ENCODE measurements at regions not wholly inside any gene's neighbourhood (a gene's known extent, or its start where the extent isn't known, plus 50 kb on each side); places are given as distances from the start of the nearest gene placed in this dataset.
A peak's percentile ranks its signal among the peaks of the same experiment; 100 is the strongest.

GRCh38 chr13:76715075-76715474 lies 171.1 kb downstream of the KCTD12 start:
- no peak overlapping the region for H3K27ac ChIP-seq (ENCODE audit: low read depth, low read length, poor library complexity, severe bottlenecking)
- H3K36me3 ChIP-seq (ENCODE audit: insufficient read depth, low read length, poor library complexity, severe bottlenecking) = no peaks in the 10 kb centered on the region
- BruUV-seq (replicated peaks) = no TSS peak
- no peaks in the 10 kb centered on the region for H3K27me3 ChIP-seq (replicated peaks; ENCODE audit: insufficient read depth, low read depth, low read length, poor library complexity)
- POLR2A ChIA-PET (ENCODE audit: low non-redundant PET) = no interaction called here
- no peak overlapping the region for H3K4me3 ChIP-seq (ENCODE audit: low read depth, low read length, poor library complexity, severe bottlenecking)
- H3K9me3 ChIP-seq (ENCODE audit: low read depth, low read length, poor library complexity, severe bottlenecking) = no peaks in the 10 kb centered on the region
- H3K4me1 ChIP-seq (ENCODE audit: insufficient read depth, low read length, poor library complexity, severe bottlenecking) = no peaks in the 10 kb centered on the region
- CTCF ChIA-PET = no interaction called here
- no peak for DNase-seq (ENCODE audit: low spot score)
- TF ChIP-seq CTCF (conservative IDR thresholded peaks at IDR 0.05; ENCODE audit: low read depth, low read length) = no peak
- TF ChIP-seq EZH2 (IDR thresholded peaks at IDR 0.05; ENCODE audit: borderline replicate concordance, low read depth, low read length, poor library complexity, severe bottlenecking) = no peak
- intact Hi-C loops (cut with micrococcal nuclease; ENCODE audit: unreplicated experiment) = no loop called here

GRCh38 chr13:76713280-76713679 lies 172.9 kb downstream of the KCTD12 start:
- BruUV-seq (replicated peaks) = no TSS peak
- TF ChIP-seq CTCF (conservative IDR thresholded peaks at IDR 0.05; ENCODE audit: low read depth, low read length) = no peak
- TF ChIP-seq EZH2 (IDR thresholded peaks at IDR 0.05; ENCODE audit: borderline replicate concordance, low read depth, low read length, poor library complexity, severe bottlenecking) = no peak
- DNase-seq (ENCODE audit: low spot score) = no peak
- intact Hi-C loops (cut with micrococcal nuclease; ENCODE audit: unreplicated experiment) = no loop called here
- Histone ChIP-seq H3K27me3 (replicated peaks; ENCODE audit: insufficient read depth, low read depth, low read length, poor library complexity) (no peaks in the 10 kb centered on the region), H3K4me1 (ENCODE audit: insufficient read depth, low read length, poor library complexity, severe bottlenecking) (no peaks in the 10 kb centered on the region), H3K9me3 (ENCODE audit: low read depth, low read length, poor library complexity, severe bottlenecking) (no peaks in the 10 kb centered on the region), H3K36me3 (ENCODE audit: insufficient read depth, low read length, poor library complexity, severe bottlenecking) (no peaks in the 10 kb centered on the region), H3K27ac (ENCODE audit: low read depth, low read length, poor library complexity, severe bottlenecking) (no peak overlapping the region), H3K4me3 (ENCODE audit: low read depth, low read length, poor library complexity, severe bottlenecking) (no peak overlapping the region)
- CTCF ChIA-PET = no interaction called here
- POLR2A ChIA-PET (ENCODE audit: low non-redundant PET) = no interaction called here

- intact Hi-C loops (cut with micrococcal nuclease; ENCODE audit: unreplicated experiment) = no loop called here
- H3K27me3 ChIP-seq (replicated peaks; ENCODE audit: insufficient read depth, low read depth, low read length, poor library complexity) = no peaks in the 10 kb centered on the region
- no peak for TF ChIP-seq EZH2 (IDR thresholded peaks at IDR 0.05; ENCODE audit: borderline replicate concordance, low read depth, low read length, poor library complexity, severe bottlenecking)
- TF ChIP-seq CTCF (conservative IDR thresholded peaks at IDR 0.05; ENCODE audit: low read depth, low read length) = no peak
- H3K4me3 ChIP-seq (ENCODE audit: low read depth, low read length, poor library complexity, severe bottlenecking) = no peak overlapping the region
- H3K9me3 ChIP-seq (ENCODE audit: low read depth, low read length, poor library complexity, severe bottlenecking) = no peaks in the 10 kb centered on the region
- ChIA-PET POLR2A (ENCODE audit: low non-redundant PET) (no interaction called here), CTCF (no interaction called here)
- no TSS peak for BruUV-seq (replicated peaks)
- peak; percentile 76 for DNase-seq (ENCODE audit: low spot score)
- no peak overlapping the region for H3K27ac ChIP-seq (ENCODE audit: low read depth, low read length, poor library complexity, severe bottlenecking)
- H3K4me1 ChIP-seq (ENCODE audit: insufficient read depth, low read length, poor library complexity, severe bottlenecking) = no peaks in the 10 kb centered on the region
- H3K36me3 ChIP-seq (ENCODE audit: insufficient read depth, low read length, poor library complexity, severe bottlenecking) = no peaks in the 10 kb centered on the region
These were observed 174.5 kb downstream of the KCTD12 start for GRCh38 chr13:76711550-76712182.

Measured in A673 (cell line).